ENCODE measurements at regions not wholly inside any gene's neighbourhood (a gene's known extent, or its start where the extent isn't known, plus 50 kb on each side); places are given as distances from the start of the nearest gene placed in this dataset.

- H2AFZ ChIP-seq (replicated peaks; ENCODE audit: low read length, poor library complexity) = no peak overlapping the region
These were observed 804.9 kb downstream of the RAB28 start for GRCh38 chr4:12679217-12679616.

More at GRCh38 chr4:12679217-12679616, 804.9 kb downstream of the RAB28 start:
- TF ChIP-seq MAFK (IDR thresholded peaks at IDR 0.05; ENCODE audit: low read depth, low read length) = no peak
- no peak for TF ChIP-seq NFE2L2 (IDR thresholded peaks at IDR 0.05; ENCODE audit: low read depth, low read length)
- TF ChIP-seq CEBPB (IDR thresholded peaks at IDR 0.05; ENCODE audit: low read depth, low read length) = no peak
- no peak for TF ChIP-seq BHLHE40 (IDR thresholded peaks at IDR 0.05; ENCODE audit: low read depth, low read length)
- no peak for TF ChIP-seq POLR2A (IDR thresholded peaks at IDR 0.05; ENCODE audit: low read depth, low read length)
- TF ChIP-seq, protein P1, sequence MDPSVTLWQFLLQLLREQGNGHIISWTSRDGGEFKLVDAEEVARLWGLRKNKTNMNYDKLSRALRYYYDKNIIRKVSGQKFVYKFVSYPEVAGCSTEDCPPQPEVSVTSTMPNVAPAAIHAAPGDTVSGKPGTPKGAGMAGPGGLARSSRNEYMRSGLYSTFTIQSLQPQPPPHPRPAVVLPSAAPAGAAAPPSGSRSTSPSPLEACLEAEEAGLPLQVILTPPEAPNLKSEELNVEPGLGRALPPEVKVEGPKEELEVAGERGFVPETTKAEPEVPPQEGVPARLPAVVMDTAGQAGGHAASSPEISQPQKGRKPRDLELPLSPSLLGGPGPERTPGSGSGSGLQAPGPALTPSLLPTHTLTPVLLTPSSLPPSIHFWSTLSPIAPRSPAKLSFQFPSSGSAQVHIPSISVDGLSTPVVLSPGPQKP (IDR thresholded peaks at IDR 0.05; ENCODE audit: borderline replicate concordance, low read depth, low read length) = no peak
- TF ChIP-seq SMC3 (IDR thresholded peaks at IDR 0.05; ENCODE audit: low read depth, low read length) = no peak
- TF ChIP-seq CHD1 (IDR thresholded peaks at IDR 0.05; ENCODE audit: low read depth, low read length) = no peak
- TF ChIP-seq RAD21 (IDR thresholded peaks at IDR 0.05; ENCODE audit: low read length) = no peak
- TF ChIP-seq USF2 (IDR thresholded peaks at IDR 0.05; ENCODE audit: low read depth, low read length) = no peak
- Histone ChIP-seq H3K9me3 (ENCODE audit: control insufficient read depth, insufficient read depth, low read length) (peaks cover 4% of the 10 kb centered on the region; the same call in 1 of the 2 replicates), H3K4me3 (ENCODE audit: insufficient read depth, low read depth, low read length) (no peak overlapping the region), H3K27me3 (ENCODE audit: control insufficient read depth, insufficient read depth, low read length) (no peaks in the 10 kb centered on the region), H4K91ac (ENCODE audit: insufficient read depth, low read depth, low read length) (no peak overlapping the region), H4K5ac (ENCODE audit: low read depth, low read length) (no peak overlapping the region), H3K23ac (ENCODE audit: low read depth, low read length) (no peak overlapping the region), H4K8ac (ENCODE audit: low read depth in 2 of 2, low read length in 2 of 2) (no peak overlapping the region), H3K27ac (ENCODE audit: insufficient read depth, low read length) (no peak overlapping the region), H3K4me1 (ENCODE audit: control insufficient read depth, insufficient read depth, low read length) (no peaks in the 10 kb centered on the region), H4K20me1 (ENCODE audit: insufficient read depth, low read length) (no peaks in the 10 kb centered on the region), H3K4me2 (ENCODE audit: low read depth, low read length) (no peak overlapping the region), H3K36me3 (ENCODE audit: control insufficient read depth, insufficient read depth, low read length) (no peaks in the 10 kb centered on the region), H2AK9ac (replicated peaks; ENCODE audit: low read depth, low read length, poor library complexity) (no peak overlapping the region), H3K56ac (ENCODE audit: extremely low read depth, insufficient read depth, low read length) (no peak overlapping the region), H3K14ac (replicated peaks; ENCODE audit: low read depth, low read length) (no peak overlapping the region), H2BK15ac (ENCODE audit: low read depth, low read length) (no peak overlapping the region), H2BK120ac (ENCODE audit: low read depth, low read length) (no peak overlapping the region), H3K79me1 (ENCODE audit: low read depth in 1 of 2, low read length in 2 of 2) (no peaks in the 10 kb centered on the region), H3K9me1 (ENCODE audit: insufficient read depth, low read length) (no peaks in the 10 kb centered on the region), H3K18ac (ENCODE audit: low read depth, low read length) (no peak overlapping the region), H2BK20ac (ENCODE audit: low read depth, low read length) (no peak overlapping the region), H3K9ac (ENCODE audit: low read depth, low read length) (no peak overlapping the region), H3K4ac (ENCODE audit: low read depth, low read length) (no peak overlapping the region), H2AK5ac (ENCODE audit: low read depth, low read length) (no peak overlapping the region), H2BK5ac (ENCODE audit: low read depth, low read length, poor library complexity, severe bottlenecking) (no peak overlapping the region)
- DNase-seq (no peak), ATAC-seq (ENCODE audit: low read depth) (no peak)
- no TSS peak for BruUV-seq (replicated peaks)
- POLR2A ChIA-PET (ENCODE audit: unreplicated experiment) = no interaction called here
- dilution Hi-C loops (cut with HindIII; ENCODE audit: low sequenced_read_pairs, unreplicated experiment) (no loop called here), in situ Hi-C loops (cut with MboI; ENCODE audit: low sequenced_read_pairs) (no loop called here), intact Hi-C loops (cut with micrococcal nuclease) (no loop called here)
- no CpG with 5 or more reads among the region's 2 CpGs for WGBS, 2 experiments (ENCODE audit: extremely low coverage in 2 of 2, insufficient read length in 1 of 2)
- CTCF ChIA-PET = no interaction called here
